Adrenal gland (tissue), 5 donors: ENCODE measurements at regions not wholly inside any gene's neighbourhood (a gene's known extent, or its start where the extent isn't known, plus 50 kb on each side); places are given as distances from the start of the nearest gene placed in this dataset.

ENCODE experiments used
- CTCF ChIP-seq, 6 experiments: fragments of 450-650 bp in 4 of 6; fragments of 200-600 bp in 2 of 6; sonication (generic) in 1 of 6; IDR thresholded peaks; 1 replicate in 5 of 6; 2 replicates in 1 of 6; pipeline versions ENCODE4 v1.5.1 to v1.8.0; 2016 to 2021; ENCODE audit warnings: antibody characterized with exemption in 6 of 6, mild to moderate bottlenecking in 2 of 6, moderate library complexity in 1 of 6
- POLR2A ChIP-seq, 2 donors: fragments of 450-650 bp; IDR thresholded peaks; one replicate each; pipeline ENCODE4 v1.6.1; 2017; ENCODE audit warnings: antibody characterized with exemption in 2 of 2, mild to moderate bottlenecking in 2 of 2, moderate library complexity in 1 of 2
- donor health status: DM: no; HTN: no; CAD: no.

DNA sequence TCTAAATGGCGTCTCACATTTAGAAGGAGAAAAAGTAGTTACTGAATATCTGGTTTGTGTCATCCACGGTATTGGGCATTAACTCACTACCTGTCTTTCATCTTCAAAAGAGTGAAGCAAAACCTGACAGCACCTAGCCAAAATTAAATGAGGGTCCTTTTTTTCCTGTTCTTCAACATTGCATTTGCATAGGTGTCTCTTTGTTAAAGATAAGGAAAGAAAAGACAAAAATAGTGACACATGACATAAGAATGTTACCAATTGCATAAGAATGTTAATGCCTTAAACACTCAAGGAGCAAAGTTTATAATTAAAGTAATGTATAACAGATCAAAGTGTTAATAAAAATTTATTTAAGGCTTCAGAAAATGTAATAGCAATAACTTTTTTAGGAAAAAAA is 61.4 kb upstream of the MANEA start:
- TF ChIP-seq POLR2A (IDR thresholded peaks at IDR 0.05) (no peak), CTCF (IDR thresholded peaks at IDR 0.05) (no peak)
